ENCODE measurements at regions not wholly inside any gene's neighbourhood (a gene's known extent, or its start where the extent isn't known, plus 50 kb on each side); places are given as distances from the start of the nearest gene placed in this dataset.
A peak's percentile ranks its signal among the peaks of the same experiment; 100 is the strongest.

DNA sequence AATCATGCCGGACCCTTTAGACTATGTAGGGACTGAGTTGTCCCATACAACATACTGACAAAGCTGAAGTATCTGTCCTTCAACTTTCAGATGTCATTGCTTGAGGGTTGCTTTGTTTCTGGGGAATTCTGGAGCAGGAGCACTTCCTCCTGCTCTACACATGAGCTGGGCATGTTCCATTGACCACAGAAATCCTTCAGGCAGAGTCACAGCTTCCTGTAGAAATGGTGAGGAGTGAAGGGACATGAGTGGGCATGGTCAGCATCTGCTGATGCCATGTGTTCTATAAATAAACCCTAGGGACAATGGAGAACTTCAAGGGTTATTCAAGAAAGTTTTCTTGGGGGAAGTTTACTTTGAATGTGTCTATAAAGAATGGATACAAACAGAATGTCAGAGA is 296.6 kb upstream of the FBXL7 start:
- DNase-seq, result no peak
- no peaks in the 10 kb centered on the region for H3K9me2 ChIP-seq

DNA sequence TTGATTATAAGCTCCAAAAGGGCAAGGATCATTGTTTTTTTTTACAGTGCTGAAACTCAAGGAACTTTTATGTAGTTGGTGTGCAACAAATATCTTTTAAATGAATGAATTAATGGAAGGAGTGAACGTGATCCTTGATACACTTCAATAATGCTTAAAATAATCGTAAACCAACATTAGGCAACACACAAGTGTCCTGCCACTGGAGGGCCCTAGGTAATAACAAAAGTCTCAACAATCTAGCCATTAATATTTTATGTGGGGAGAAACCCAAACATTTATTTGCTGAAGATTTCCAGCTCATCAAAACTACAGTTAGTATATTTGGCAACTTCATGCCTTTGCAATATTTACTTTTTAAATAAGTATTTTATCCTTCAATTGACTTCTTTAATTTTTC is 309.0 kb upstream of the FBXL7 start:
- H3K9me3 ChIP-seq, result no peaks in the 10 kb centered on the region
- 0 out of 2 replicates have a peak, but pooled peaks cover 5% of the 10 kb centered on the region for H3K27me3 ChIP-seq (ENCODE audit: insufficient read depth)
- no peaks in the 10 kb centered on the region for H3K4me1 ChIP-seq (ENCODE audit: control insufficient read depth in 1 of 2, insufficient read depth in 2 of 2, low read depth in 1 of 2, low read length in 1 of 2)
- H3K27ac ChIP-seq (ENCODE audit: low read depth in 2 of 2, low read length in 1 of 2), result no peak overlapping the region
- 32% methylated on average over 2 of the region's 2 CpGs for WGBS (ENCODE audit: low lambda C conversion rate)
- H2AFZ ChIP-seq (ENCODE audit: low read depth), result no peak overlapping the region
- TF ChIP-seq, protein P1, sequence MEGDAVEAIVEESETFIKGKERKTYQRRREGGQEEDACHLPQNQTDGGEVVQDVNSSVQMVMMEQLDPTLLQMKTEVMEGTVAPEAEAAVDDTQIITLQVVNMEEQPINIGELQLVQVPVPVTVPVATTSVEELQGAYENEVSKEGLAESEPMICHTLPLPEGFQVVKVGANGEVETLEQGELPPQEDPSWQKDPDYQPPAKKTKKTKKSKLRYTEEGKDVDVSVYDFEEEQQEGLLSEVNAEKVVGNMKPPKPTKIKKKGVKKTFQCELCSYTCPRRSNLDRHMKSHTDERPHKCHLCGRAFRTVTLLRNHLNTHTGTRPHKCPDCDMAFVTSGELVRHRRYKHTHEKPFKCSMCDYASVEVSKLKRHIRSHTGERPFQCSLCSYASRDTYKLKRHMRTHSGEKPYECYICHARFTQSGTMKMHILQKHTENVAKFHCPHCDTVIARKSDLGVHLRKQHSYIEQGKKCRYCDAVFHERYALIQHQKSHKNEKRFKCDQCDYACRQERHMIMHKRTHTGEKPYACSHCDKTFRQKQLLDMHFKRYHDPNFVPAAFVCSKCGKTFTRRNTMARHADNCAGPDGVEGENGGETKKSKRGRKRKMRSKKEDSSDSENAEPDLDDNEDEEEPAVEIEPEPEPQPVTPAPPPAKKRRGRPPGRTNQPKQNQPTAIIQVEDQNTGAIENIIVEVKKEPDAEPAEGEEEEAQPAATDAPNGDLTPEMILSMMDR (IDR thresholded peaks at IDR 0.05), result peak; percentile 43
- TF ChIP-seq RAD21 (IDR thresholded peaks at IDR 0.05; ENCODE audit: low read length) (peak; percentile 27; the same call in 1 of the 2 replicates), ELF1 (IDR thresholded peaks at IDR 0.05) (no peak), GATA2 (CRISPR knock-in tag; IDR thresholded peaks at IDR 0.05) (no peak)
- TF ChIP-seq, protein P2, sequence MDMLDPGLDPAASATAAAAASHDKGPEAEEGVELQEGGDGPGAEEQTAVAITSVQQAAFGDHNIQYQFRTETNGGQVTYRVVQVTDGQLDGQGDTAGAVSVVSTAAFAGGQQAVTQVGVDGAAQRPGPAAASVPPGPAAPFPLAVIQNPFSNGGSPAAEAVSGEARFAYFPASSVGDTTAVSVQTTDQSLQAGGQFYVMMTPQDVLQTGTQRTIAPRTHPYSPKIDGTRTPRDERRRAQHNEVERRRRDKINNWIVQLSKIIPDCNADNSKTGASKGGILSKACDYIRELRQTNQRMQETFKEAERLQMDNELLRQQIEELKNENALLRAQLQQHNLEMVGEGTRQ (IDR thresholded peaks at IDR 0.05; ENCODE audit: borderline replicate concordance, low read depth, low read length), result no peak
- no peak overlapping the region for H3K4me3 ChIP-seq (ENCODE audit: low read depth in 2 of 2, low read length in 1 of 2)
- no peak overlapping the region for H3K4me2 ChIP-seq
- H3K79me2 ChIP-seq (ENCODE audit: insufficient read depth), result no peaks in the 10 kb centered on the region
- ChIA-PET CTCF (interaction anchor here (1.2 to 2.1 kb wide), 3 partner anchors 13 to 177 kb away, joined by 3 to 12 read pairs (median 5); no protein-coding TSS in a partner anchor), POLR2A (no interaction called here)
- DNase-seq, result no peak
- H3K9me2 ChIP-seq, result no peaks in the 10 kb centered on the region
- no peaks in the 10 kb centered on the region for H3K36me3 ChIP-seq (replicated peaks in 1 of 2; ENCODE audit: control insufficient read depth in 1 of 2, insufficient read depth in 2 of 2, low read length in 1 of 2)
- H4K20me1 ChIP-seq (ENCODE audit: insufficient read depth), result no peaks in the 10 kb centered on the region
- no peaks in the 10 kb centered on the region for H3F3A ChIP-seq (replicated peaks; ENCODE audit: insufficient read depth)
- no peak overlapping the region for H3K9ac ChIP-seq

More for the DNA sequence above, 296.6 kb upstream of the FBXL7 start:
- H2AFZ ChIP-seq (ENCODE audit: low read depth), result peak overlapping the region; percentile 13; the same call in 1 of the 2 replicates
- no peaks in the 10 kb centered on the region for H3F3A ChIP-seq (replicated peaks; ENCODE audit: insufficient read depth)
- no peak for TF ChIP-seq MXI1 (IDR thresholded peaks at IDR 0.05; ENCODE audit: low read depth, low read length)
- ChIA-PET CTCF (interaction anchor here (1.0 kb wide), 1 partner anchor 13 kb away, joined by 5 read pairs; no protein-coding TSS in a partner anchor), POLR2A (no interaction called here)
- no peaks in the 10 kb centered on the region for H3K9me3 ChIP-seq
- H3K4me2 ChIP-seq, result no peak overlapping the region
- no peaks in the 10 kb centered on the region for H3K27me3 ChIP-seq (ENCODE audit: insufficient read depth)
- H3K9ac ChIP-seq, result no peak overlapping the region
- WGBS (ENCODE audit: low lambda C conversion rate), result 50% methylated on average over 1 of the region's 1 CpG
- H3K27ac ChIP-seq (ENCODE audit: low read depth in 2 of 2, low read length in 1 of 2), result no peak overlapping the region
- H4K20me1 ChIP-seq (ENCODE audit: insufficient read depth), result no peaks in the 10 kb centered on the region
- H3K4me1 ChIP-seq (ENCODE audit: control insufficient read depth in 1 of 2, insufficient read depth in 2 of 2, low read depth in 1 of 2, low read length in 1 of 2), result no peaks in the 10 kb centered on the region; a peak in 1 of 4 replicates
- no peaks in the 10 kb centered on the region for H3K79me2 ChIP-seq (ENCODE audit: insufficient read depth)
- no peak overlapping the region for H3K4me3 ChIP-seq (ENCODE audit: low read depth in 2 of 2, low read length in 1 of 2)
- no peaks in the 10 kb centered on the region for H3K36me3 ChIP-seq (replicated peaks in 1 of 2; ENCODE audit: control insufficient read depth in 1 of 2, insufficient read depth in 2 of 2, low read length in 1 of 2)

DNA sequence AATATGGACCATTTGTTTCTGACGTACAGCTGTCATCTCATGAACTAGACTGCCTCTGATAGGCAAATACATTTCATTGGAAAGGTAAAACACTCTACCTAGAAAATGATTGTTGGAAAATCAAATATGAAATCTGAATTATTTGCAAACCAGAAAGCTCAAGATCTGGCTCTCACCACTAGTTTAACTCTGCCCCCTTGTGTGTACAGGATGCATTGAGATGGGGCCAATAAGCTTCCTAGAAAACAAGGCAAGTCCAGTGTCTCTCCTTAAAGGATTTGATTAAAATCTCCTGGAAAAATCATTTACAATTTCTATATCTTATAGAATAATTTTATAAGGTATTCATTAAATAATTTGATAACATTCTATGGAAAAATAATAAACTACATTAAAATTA is 311.9 kb upstream of the ANKH start:
- Histone ChIP-seq H3K27ac (ENCODE audit: low read depth in 2 of 2, low read length in 1 of 2) (no peak overlapping the region), H3K79me2 (ENCODE audit: insufficient read depth) (no peaks in the 10 kb centered on the region), H3K9me2 (no peaks in the 10 kb centered on the region), H4K20me1 (ENCODE audit: insufficient read depth) (no peaks in the 10 kb centered on the region), H3K4me3 (ENCODE audit: low read depth in 2 of 2, low read length in 1 of 2) (no peak overlapping the region), H3K4me2 (no peak overlapping the region), H3K27me3 (ENCODE audit: insufficient read depth) (no peaks in the 10 kb centered on the region), H3F3A (replicated peaks; ENCODE audit: insufficient read depth) (no peaks in the 10 kb centered on the region), H3K36me3 (replicated peaks in 1 of 2; ENCODE audit: control insufficient read depth in 1 of 2, insufficient read depth in 2 of 2, low read length in 1 of 2) (no peaks in the 10 kb centered on the region), H3K9me3 (0 out of 2 replicates have a peak, but pooled peaks cover 6% of the 10 kb centered on the region), H3K4me1 (ENCODE audit: control insufficient read depth in 1 of 2, insufficient read depth in 2 of 2, low read depth in 1 of 2, low read length in 1 of 2) (no peaks in the 10 kb centered on the region), H2AFZ (ENCODE audit: low read depth) (no peak overlapping the region), H3K9ac (no peak overlapping the region)
- WGBS (ENCODE audit: low lambda C conversion rate), result 44% methylated on average over 1 of the region's 1 CpG
- POLR2A ChIA-PET, result no interaction called here
- CTCF ChIA-PET, result interaction anchor here (0.8 to 1.6 kb wide), 11 partner anchors 10 to 311 kb away, joined by 3 to 46 read pairs (median 5); no protein-coding TSS in a partner anchor
- TF ChIP-seq RAD21 (IDR thresholded peaks at IDR 0.05; ENCODE audit: low read length) (peak; percentile 68), ELF1 (IDR thresholded peaks at IDR 0.05) (no peak), SMC3 (IDR thresholded peaks at IDR 0.05; ENCODE audit: low read depth, low read length) (peak; percentile 17; the same call in 1 of the 2 replicates), FOXJ3 (CRISPR knock-in tag; IDR thresholded peaks at IDR 0.05) (no peak)
- TF ChIP-seq, protein P1 (IDR thresholded peaks at IDR 0.05), result peak; percentile 38
- DNase-seq, result no peak

Data from SK-N-SH (cell line).